Smooth muscle cell (in vitro differentiated cells): ENCODE measurements at regions not wholly inside any gene's neighbourhood (a gene's known extent, or its start where the extent isn't known, plus 50 kb on each side); places are given as distances from the start of the nearest gene placed in this dataset.

Experiments used
- DNase-seq: peaks from one replicate; lab custom pipeline; 2025; ENCODE audit not compliant: unreplicated experiment; lab: John Stamatoyannopoulos, UW
- H2AFZ ChIP-seq: fragments of 200-600 bp; sonication (generic); 2 replicates; pipeline ENCODE4 v1.6.0; 2016; ENCODE audit warnings: antibody characterized with exemption, low read depth, mild to moderate bottlenecking
- H3F3A ChIP-seq: fragments of 200-600 bp; sonication (generic); 2 replicates; pipeline ENCODE4 v1.6.0; 2017; ENCODE audit warnings: antibody characterized with exemption, low read depth
- H3K27ac ChIP-seq: fragments of 200-600 bp; sonication (generic); 2 replicates; pipeline ENCODE4 v1.5.1; 2016; ENCODE audit warnings: low read depth, mild to moderate bottlenecking
- H3K27me3 ChIP-seq: fragments of 200-600 bp; sonication (generic); 2 replicates; pipeline ENCODE4 v1.6.1; 2016; ENCODE audit warnings: low read depth, mild to moderate bottlenecking
- H3K36me3 ChIP-seq: fragments of 200-600 bp; sonication (generic); 2 replicates; pipeline ENCODE4 v1.5.1; 2016; ENCODE audit warnings: low read depth
- H3K4me1 ChIP-seq: fragments of 200-600 bp; sonication (generic); 2 replicates; pipeline ENCODE4 v1.5.1; 2016; ENCODE audit warnings: low read depth
- H3K4me2 ChIP-seq: fragments of 200-600 bp; sonication (generic); 2 replicates; pipeline ENCODE4 v1.6.0; 2016; ENCODE audit warnings: mild to moderate bottlenecking
- H3K4me3 ChIP-seq: fragments of 200-600 bp; sonication (generic); 2 replicates; pipeline ENCODE4 v1.5.1; 2016; ENCODE audit warnings: mild to moderate bottlenecking
- H3K79me2 ChIP-seq: fragments of 200-600 bp; sonication (generic); 2 replicates; pipeline ENCODE4 v1.6.0; 2016; ENCODE audit warnings: low read depth, mild to moderate bottlenecking
- H3K9ac ChIP-seq: fragments of 200-600 bp; sonication (generic); 2 replicates; pipeline ENCODE4 v1.6.0; 2016; ENCODE audit warnings: low read depth
- H3K9me3 ChIP-seq: fragments of 200-600 bp; sonication (generic); replicated peaks from 2 replicates; pipeline ENCODE4 v1.5.1; 2016; ENCODE audit warnings: low read depth
- H4K20me1 ChIP-seq: fragments of 200-600 bp; sonication (generic); 2 replicates; pipeline ENCODE4 v1.6.0; 2016; ENCODE audit warnings: low read depth
- CTCF ChIP-seq: fragments of 200-600 bp; sonication (generic); IDR thresholded peaks from 2 replicates; pipeline ENCODE4 v1.5.1; 2017; ENCODE audit warnings: borderline replicate concordance, mild to moderate bottlenecking, antibody characterized with exemption; ENCODE audit not compliant: insufficient read depth, poor library complexity, severe bottlenecking
- WGBS: methylation state at CpG from one replicate; pipeline ENCODE4 v1.1.7; 2016; ENCODE audit warnings: low lambda C conversion rate; 5-methylcytosine and 5-hydroxymethylcytosine counted together

GRCh38 chr3:57009802-57010201 lies 50.7 kb upstream of the SPATA12 start:
- Histone ChIP-seq H3K27me3 (no peaks in the 10 kb centered on the region), H3F3A (peaks cover 11% of the 10 kb centered on the region), H3K4me3 (no peak overlapping the region), H3K4me2 (no peak overlapping the region), H3K27ac (no peak overlapping the region), H4K20me1 (no peaks in the 10 kb centered on the region), H3K9me3 (no peaks in the 10 kb centered on the region), H3K79me2 (no peaks in the 10 kb centered on the region), H3K36me3 (no peaks in the 10 kb centered on the region), H3K9ac (no peak overlapping the region), H2AFZ (no peak overlapping the region), H3K4me1 (peaks cover 23% of the 10 kb centered on the region)
- 96% methylated on average over 7 of the region's 7 CpGs for WGBS
- no peak for DNase-seq
- TF ChIP-seq CTCF: no peak

- no peak overlapping the region for H3K9ac ChIP-seq
- no peak overlapping the region for H2AFZ ChIP-seq
- no peaks in the 10 kb centered on the region for H3K27me3 ChIP-seq
- DNase-seq: no peak
- no peaks in the 10 kb centered on the region for H3K36me3 ChIP-seq
- peak overlapping the region; percentile 91 for H3K27ac ChIP-seq
- WGBS: 54% methylated on average over 7 of the region's 7 CpGs
- no peaks in the 10 kb centered on the region for H3K79me2 ChIP-seq
- H3K9me3 ChIP-seq: no peaks in the 10 kb centered on the region
- no peak overlapping the region for H3K4me2 ChIP-seq
- H3K4me1 ChIP-seq: peaks cover 20% of the 10 kb centered on the region
- H3F3A ChIP-seq: peaks cover 11% of the 10 kb centered on the region
- no peak for TF ChIP-seq CTCF
- no peaks in the 10 kb centered on the region for H4K20me1 ChIP-seq
- H3K4me3 ChIP-seq: no peak overlapping the region
Observed at GRCh38 chr3:57009367-57009766, 51.1 kb upstream of the SPATA12 start.

- H3K9me3 ChIP-seq: no peaks in the 10 kb centered on the region
- H3K9ac ChIP-seq: peak overlapping the region; percentile 63
- no peak for TF ChIP-seq CTCF
- no peaks in the 10 kb centered on the region for H3K79me2 ChIP-seq
- DNase-seq: peak; percentile 21
- peaks cover 6% of the 10 kb centered on the region for H3F3A ChIP-seq
- peak overlapping the region; percentile 82 for H3K4me2 ChIP-seq
- peak overlapping the region; percentile 91 for H3K27ac ChIP-seq
- H3K4me1 ChIP-seq: peaks cover 15% of the 10 kb centered on the region
- peak overlapping the region; percentile 49 for H2AFZ ChIP-seq
- H3K4me3 ChIP-seq: no peak overlapping the region
- no peaks in the 10 kb centered on the region for H4K20me1 ChIP-seq
- no peaks in the 10 kb centered on the region for H3K36me3 ChIP-seq
- WGBS: 26% methylated on average over 18 of the region's 18 CpGs
- no peaks in the 10 kb centered on the region for H3K27me3 ChIP-seq
Observed at GRCh38 chr3:57007521-57008460, 52.7 kb upstream of the SPATA12 start.
